Thyroid gland (tissue), 4 donors: ENCODE measurements at regions not wholly inside any gene's neighbourhood (a gene's known extent, or its start where the extent isn't known, plus 50 kb on each side); places are given as distances from the start of the nearest gene placed in this dataset.

Experiments used
- DNase-seq, 2 donors: peaks; one replicate each; pipeline ENCODE4 v3.0.0-alpha.2; 2019
- H3K27ac ChIP-seq, 3 donors: fragments of 200-600 bp; sonication (generic); 1 replicate in 2 of 3; 2 replicates in 1 of 3; pipeline ENCODE4 v1.5.1; 2016 to 2019; ENCODE audit warnings: mild to moderate bottlenecking in 1 of 3, moderate library complexity in 1 of 3
- H3K27me3 ChIP-seq: fragments of 200-600 bp; sonication (generic); one replicate; pipeline ENCODE4 v1.5.1; 2019
- H3K36me3 ChIP-seq, 2 donors: fragments of 200-600 bp; sonication (generic); one replicate each; pipeline ENCODE4 v1.5.1; 2016 to 2019
- H3K4me1 ChIP-seq, 2 donors: fragments of 200-600 bp; sonication (generic); one replicate each; pipeline ENCODE4 v1.5.1; 2017 to 2019
- H3K4me3 ChIP-seq, 3 donors: fragments of 200-600 bp; sonication (generic); replicated peaks in 1 of 3; 1 replicate in 2 of 3; 2 replicates in 1 of 3; pipeline ENCODE4 v1.5.1; 2016; ENCODE audit warnings: mild to moderate bottlenecking in 1 of 3
- H3K9me3 ChIP-seq: fragments of 200-600 bp; sonication (generic); one replicate; pipeline ENCODE4 v1.5.1; 2017
- POLR2A ChIP-seq, 2 donors: fragments of 450-650 bp; IDR thresholded peaks; one replicate each; pipeline ENCODE4 v1.6.1; 2017; ENCODE audit warnings: antibody characterized with exemption in 2 of 2, mild to moderate bottlenecking in 2 of 2, moderate library complexity in 1 of 2
- WGBS, 2 donors: methylation state at CpG; one replicate each; pipeline ENCODE4 v1.1.5; 2017; 5-methylcytosine and 5-hydroxymethylcytosine counted together
- intact Hi-C: fragments of 100-400 bp; cut with DNase I; formaldehyde crosslinking; loops from one replicate; pipeline ENCODE4 v1.15.1; 2023
- TF ChIP-seq, protein P1 (sequence below), 6 experiments: fragments of 200-600 bp in 3 of 6; fragments of 450-650 bp in 3 of 6; sonication (generic) in 3 of 6; IDR thresholded peaks; one replicate each; pipeline ENCODE4 v1.5.1; 2016 to 2019; ENCODE audit warnings: antibody characterized with exemption in 6 of 6, mild to moderate bottlenecking in 2 of 6, inconsistent platforms in 1 of 6, moderate library complexity in 1 of 6

GRCh38 chr3:72311425-72311824, 526.5 kb upstream of the PROK2 start:
- Histone ChIP-seq H3K9me3 (no peaks in the 10 kb centered on the region), H3K27ac (no peak overlapping the region), H3K36me3 (no peaks in the 10 kb centered on the region), H3K4me1 (peaks cover 0 to 21% of the 10 kb centered on the region in 2 donors), H3K4me3 (no peak overlapping the region), H3K27me3 (no peaks in the 10 kb centered on the region)
- WGBS, 2 donors = 94 to 95% methylated on average over 7 of the region's 7 CpGs
- TF ChIP-seq, protein P1, sequence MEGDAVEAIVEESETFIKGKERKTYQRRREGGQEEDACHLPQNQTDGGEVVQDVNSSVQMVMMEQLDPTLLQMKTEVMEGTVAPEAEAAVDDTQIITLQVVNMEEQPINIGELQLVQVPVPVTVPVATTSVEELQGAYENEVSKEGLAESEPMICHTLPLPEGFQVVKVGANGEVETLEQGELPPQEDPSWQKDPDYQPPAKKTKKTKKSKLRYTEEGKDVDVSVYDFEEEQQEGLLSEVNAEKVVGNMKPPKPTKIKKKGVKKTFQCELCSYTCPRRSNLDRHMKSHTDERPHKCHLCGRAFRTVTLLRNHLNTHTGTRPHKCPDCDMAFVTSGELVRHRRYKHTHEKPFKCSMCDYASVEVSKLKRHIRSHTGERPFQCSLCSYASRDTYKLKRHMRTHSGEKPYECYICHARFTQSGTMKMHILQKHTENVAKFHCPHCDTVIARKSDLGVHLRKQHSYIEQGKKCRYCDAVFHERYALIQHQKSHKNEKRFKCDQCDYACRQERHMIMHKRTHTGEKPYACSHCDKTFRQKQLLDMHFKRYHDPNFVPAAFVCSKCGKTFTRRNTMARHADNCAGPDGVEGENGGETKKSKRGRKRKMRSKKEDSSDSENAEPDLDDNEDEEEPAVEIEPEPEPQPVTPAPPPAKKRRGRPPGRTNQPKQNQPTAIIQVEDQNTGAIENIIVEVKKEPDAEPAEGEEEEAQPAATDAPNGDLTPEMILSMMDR (IDR thresholded peaks at IDR 0.05) = no peak
- TF ChIP-seq POLR2A (IDR thresholded peaks at IDR 0.05) = no peak
- DNase-seq = no peak
- intact Hi-C loops = no loop called here

DNA sequence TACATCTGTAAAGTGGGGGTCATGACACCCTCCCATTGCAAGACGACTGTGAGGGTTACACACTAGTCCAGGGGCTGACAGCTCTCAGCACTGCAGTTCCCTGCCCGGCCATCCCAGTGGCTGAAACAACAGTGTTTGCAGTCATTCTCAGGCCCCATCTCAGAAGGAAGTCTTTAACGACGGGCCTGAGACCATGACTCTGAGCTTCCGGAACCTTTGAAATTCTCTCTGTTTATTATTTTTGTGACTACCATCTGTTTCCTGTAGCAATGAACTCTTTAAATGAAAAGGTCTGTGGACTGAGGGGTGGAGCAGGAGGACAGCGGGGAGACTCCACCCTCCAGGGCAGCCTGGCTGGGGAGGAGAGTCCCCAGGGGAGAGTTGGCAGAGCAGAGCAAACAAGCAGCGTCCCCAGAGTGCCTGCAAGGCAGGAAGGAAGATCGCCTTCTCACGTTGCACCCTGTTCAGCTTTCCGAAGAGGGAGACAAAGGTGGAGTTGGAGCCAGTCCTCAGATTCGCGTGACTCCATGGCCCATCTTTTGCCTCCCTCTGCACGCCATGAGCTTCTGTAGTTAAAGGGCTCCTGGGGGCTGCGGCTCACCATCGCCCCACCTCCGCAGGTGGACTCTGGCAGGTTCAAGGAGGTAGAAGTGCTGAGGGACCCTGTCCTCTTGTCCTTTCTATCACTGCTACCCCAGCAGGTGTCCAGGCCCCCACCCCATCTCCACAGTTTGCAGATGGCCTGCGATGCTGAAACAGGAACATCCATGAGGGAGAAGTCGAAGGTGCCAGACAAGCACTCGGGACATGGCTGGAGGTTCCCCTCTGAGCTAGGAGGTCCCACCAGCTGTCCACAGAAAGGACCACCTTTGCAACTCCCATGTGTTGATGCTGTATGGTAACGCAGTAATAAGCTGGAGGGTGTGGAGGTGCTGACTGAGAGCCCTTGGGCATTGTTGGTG, 525.8 kb upstream of the PROK2 start:
- no peak for TF ChIP-seq POLR2A (IDR thresholded peaks at IDR 0.05)
- TF ChIP-seq, protein P1 (IDR thresholded peaks at IDR 0.05) = no peak
- Histone ChIP-seq H3K27ac (no peak overlapping the region), H3K36me3 (no peaks in the 10 kb centered on the region), H3K4me3 (no peak overlapping the region), H3K4me1 (peaks cover 0 to 21% of the 10 kb centered on the region in 2 donors), H3K27me3 (no peaks in the 10 kb centered on the region), H3K9me3 (no peaks in the 10 kb centered on the region)
- DNase-seq = peak; percentile 26 to 31
- intact Hi-C loops = no loop called here
- 29 to 44% methylated on average over 9 to 19 of the region's 20 CpGs for WGBS, 2 donors

DNA sequence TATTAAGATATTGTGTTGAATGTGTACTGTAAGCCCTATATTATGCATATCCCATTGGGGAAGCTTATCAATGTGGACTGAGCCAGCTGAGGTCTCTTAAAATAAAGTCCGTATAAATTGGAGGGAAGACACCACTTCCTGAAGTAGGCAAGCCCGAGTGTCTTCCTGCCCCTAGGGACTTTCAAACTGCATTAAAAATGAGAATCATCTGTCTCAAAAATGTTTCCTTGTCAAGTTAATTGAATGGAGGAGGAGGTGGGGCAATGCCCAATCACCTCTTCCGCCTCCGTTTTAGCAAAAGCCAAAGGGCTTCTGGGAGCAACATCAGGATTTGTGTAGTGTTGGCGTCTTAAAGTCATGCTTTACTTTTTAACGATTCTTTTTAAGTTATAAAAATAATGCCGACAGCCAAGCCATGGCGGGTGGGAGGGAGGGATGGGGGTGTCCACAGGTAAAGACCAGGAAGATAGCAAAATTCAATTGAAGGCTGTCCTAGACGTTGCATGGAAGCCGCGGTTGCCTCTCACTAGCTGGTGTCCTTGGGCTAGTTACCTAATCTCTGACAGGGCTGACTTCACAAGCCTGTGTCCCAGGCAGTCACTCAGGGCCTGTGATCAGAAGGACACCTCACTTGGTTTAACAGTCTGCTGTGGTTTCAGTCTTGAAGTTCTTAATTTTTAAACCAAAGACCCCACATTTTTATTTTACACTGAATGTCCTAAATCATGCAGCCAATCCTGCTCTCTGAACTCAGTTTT, 524.9 kb upstream of the PROK2 start:
- TF ChIP-seq POLR2A (IDR thresholded peaks at IDR 0.05) = no peak
- TF ChIP-seq, protein P1 (IDR thresholded peaks at IDR 0.05) = no peak
- 81 to 82% methylated on average over 11 of the region's 11 CpGs for WGBS, 2 donors
- Histone ChIP-seq H3K4me3 (no peak overlapping the region), H3K27me3 (no peaks in the 10 kb centered on the region), H3K9me3 (no peaks in the 10 kb centered on the region), H3K36me3 (no peaks in the 10 kb centered on the region), H3K27ac (no peak overlapping the region), H3K4me1 (peaks cover 0 to 21% of the 10 kb centered on the region in 2 donors)
- no peak for DNase-seq
- intact Hi-C loops = no loop called here

GRCh38 chr3:72308641-72309040, 523.7 kb upstream of the PROK2 start:
- H3K27ac ChIP-seq = no peak overlapping the region
- intact Hi-C loops = no loop called here
- 95 to 100% methylated on average over 2 of the region's 2 CpGs for WGBS, 2 donors
- H3K36me3 ChIP-seq = no peaks in the 10 kb centered on the region
- peaks cover 0 to 21% of the 10 kb centered on the region in 2 donors for H3K4me1 ChIP-seq
- TF ChIP-seq, protein P1 (IDR thresholded peaks at IDR 0.05) = no peak
- TF ChIP-seq POLR2A (IDR thresholded peaks at IDR 0.05) = no peak
- no peak for DNase-seq
- H3K9me3 ChIP-seq = no peaks in the 10 kb centered on the region
- H3K27me3 ChIP-seq = no peaks in the 10 kb centered on the region
- H3K4me3 ChIP-seq = no peak overlapping the region
